Right lobe of liver (tissue), 4 donors: ENCODE measurements at regions not wholly inside any gene's neighbourhood (a gene's known extent, or its start where the extent isn't known, plus 50 kb on each side); places are given as distances from the start of the nearest gene placed in this dataset.

ENCODE experiments used
- CTCF ChIP-seq, 4 donors: fragments of 200-600 bp in 3 of 4; fragments of 450-650 bp in 1 of 4; IDR thresholded peaks; one replicate each; pipeline versions ENCODE4 v1.5.1 to v1.8.0; 2016 to 2022; ENCODE audit warnings: antibody characterized with exemption in 4 of 4, mild to moderate bottlenecking in 2 of 4
- POLR2A ChIP-seq: fragments of 450-650 bp; IDR thresholded peaks from one replicate; pipeline ENCODE4 v1.6.1; 2017; ENCODE audit warnings: antibody characterized with exemption, mild to moderate bottlenecking
- donor health status: DM: no; HTN: no; CAD: no.
- donor health status: DM: no; HTN: no; CAD: no.
- donor health status: DM: no; HTN: yes; CAD: no.

DNA sequence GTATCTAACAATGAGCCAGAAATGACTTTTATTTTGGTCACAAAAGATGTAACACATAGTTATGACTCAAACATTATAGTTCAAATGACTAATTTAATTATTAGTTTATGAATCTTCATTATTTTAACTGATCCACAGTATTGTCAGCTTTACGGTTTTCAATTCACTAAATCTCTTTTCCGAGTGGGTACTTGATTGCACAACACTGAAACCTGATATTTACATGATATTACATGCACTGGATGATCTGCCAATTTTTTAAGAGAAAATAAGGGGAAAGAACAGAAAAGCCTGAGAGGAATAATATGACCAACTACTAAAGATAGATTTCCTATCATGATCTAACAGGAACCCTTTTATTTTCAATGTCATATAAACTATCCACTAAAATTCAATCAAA lies 1446.0 kb downstream of the FSTL5 start:
- TF ChIP-seq CTCF (IDR thresholded peaks at IDR 0.05) (no peak), POLR2A (no peak)
